Spleen (tissue), 7 donors: ENCODE measurements at regions not wholly inside any gene's neighbourhood (a gene's known extent, or its start where the extent isn't known, plus 50 kb on each side); places are given as distances from the start of the nearest gene placed in this dataset.

ENCODE experiments used
- POLR2AphosphoS5 ChIP-seq, 3 donors: sonication (generic); formaldehyde crosslinking; IDR thresholded peaks; one replicate each; pipeline ENCODE4 v1.5.1; 2017; ENCODE audit warnings: antibody characterized with exemption in 3 of 3
- TF ChIP-seq, protein P1 (sequence below), 11 experiments: fragments of 200-600 bp in 7 of 11; fragments of 450-650 bp in 4 of 11; sonication (generic) in 4 of 11; IDR thresholded peaks in 8 of 11; conservative IDR thresholded peaks in 3 of 11; 1 replicate in 7 of 11; 2 replicates in 4 of 11; pipeline versions ENCODE4 v1.4.0 to v1.8.0; 2016 to 2021; ENCODE audit warnings: antibody characterized with exemption in 11 of 11, inconsistent platforms in 4 of 11, mild to moderate bottlenecking in 1 of 11
- donor health status: DM: no; HTN: no; CAD: no; lungs with moderate emphysema.
- donor health status: DM: no; HTN: no; CAD: no.
- donor health status: DM: no; HTN: no; CAD: no.

DNA sequence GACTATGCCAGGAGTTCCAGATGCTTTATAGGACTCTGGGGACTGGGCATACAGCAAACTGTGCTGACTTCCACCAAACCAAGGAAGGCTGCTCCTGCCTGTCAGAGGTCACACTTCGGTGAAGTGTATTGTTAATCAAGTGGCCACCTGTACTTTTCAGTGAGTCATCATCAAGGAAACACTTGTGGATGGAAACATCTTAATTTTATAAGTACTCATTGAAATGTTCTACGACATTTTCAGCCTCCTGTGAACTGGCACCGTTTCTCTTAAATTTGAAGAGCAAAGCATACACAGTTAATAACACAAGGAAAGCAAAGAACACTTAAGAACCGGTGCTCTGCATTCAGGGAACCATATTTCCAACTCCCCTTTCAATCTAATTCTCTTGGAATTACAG, 801.7 kb upstream of the DPPA4 start:
- TF ChIP-seq POLR2AphosphoS5 (IDR thresholded peaks at IDR 0.05), result no peak
- TF ChIP-seq, protein P1, sequence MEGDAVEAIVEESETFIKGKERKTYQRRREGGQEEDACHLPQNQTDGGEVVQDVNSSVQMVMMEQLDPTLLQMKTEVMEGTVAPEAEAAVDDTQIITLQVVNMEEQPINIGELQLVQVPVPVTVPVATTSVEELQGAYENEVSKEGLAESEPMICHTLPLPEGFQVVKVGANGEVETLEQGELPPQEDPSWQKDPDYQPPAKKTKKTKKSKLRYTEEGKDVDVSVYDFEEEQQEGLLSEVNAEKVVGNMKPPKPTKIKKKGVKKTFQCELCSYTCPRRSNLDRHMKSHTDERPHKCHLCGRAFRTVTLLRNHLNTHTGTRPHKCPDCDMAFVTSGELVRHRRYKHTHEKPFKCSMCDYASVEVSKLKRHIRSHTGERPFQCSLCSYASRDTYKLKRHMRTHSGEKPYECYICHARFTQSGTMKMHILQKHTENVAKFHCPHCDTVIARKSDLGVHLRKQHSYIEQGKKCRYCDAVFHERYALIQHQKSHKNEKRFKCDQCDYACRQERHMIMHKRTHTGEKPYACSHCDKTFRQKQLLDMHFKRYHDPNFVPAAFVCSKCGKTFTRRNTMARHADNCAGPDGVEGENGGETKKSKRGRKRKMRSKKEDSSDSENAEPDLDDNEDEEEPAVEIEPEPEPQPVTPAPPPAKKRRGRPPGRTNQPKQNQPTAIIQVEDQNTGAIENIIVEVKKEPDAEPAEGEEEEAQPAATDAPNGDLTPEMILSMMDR (IDR thresholded peaks at IDR 0.05 in 8 of 11, conservative IDR thresholded peaks at IDR 0.05 in 3 of 11), result no peak
